ENCODE measurements at regions not wholly inside any gene's neighbourhood (a gene's known extent, or its start where the extent isn't known, plus 50 kb on each side); places are given as distances from the start of the nearest gene placed in this dataset.
A peak's percentile ranks its signal among the peaks of the same experiment; 100 is the strongest.

DNA sequence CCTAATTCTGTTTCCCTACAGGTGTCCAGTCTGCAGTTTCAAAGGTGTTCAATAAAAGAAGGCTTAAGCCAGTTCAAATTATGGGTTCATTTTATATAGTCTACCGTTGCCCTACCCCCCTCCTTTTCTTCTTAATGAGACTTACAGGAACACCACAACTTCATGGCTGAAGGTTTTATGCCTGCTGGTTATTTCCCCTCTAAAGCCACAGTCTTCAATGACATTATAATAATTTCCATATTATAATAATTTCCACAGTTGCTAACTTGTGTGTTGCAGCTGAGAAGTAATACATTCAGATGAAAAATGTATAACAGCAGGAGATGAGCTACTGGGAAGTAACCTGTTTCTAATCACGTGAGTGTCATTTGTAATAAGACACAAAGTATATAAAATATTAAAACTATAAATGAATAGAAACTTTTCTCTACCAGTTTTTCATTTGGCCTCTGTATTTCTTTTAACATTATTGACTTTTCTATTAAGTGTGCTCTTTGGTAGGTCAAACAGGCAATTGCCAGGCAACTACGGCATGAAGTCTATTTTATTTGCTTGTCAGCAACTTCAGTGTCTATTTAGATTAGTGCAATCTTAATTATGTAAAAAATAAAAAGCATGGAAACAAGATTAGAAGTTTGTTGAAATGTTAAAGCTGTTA, 120.5 kb upstream of the HMHB1 start:
- DNase-seq = no peak

DNA sequence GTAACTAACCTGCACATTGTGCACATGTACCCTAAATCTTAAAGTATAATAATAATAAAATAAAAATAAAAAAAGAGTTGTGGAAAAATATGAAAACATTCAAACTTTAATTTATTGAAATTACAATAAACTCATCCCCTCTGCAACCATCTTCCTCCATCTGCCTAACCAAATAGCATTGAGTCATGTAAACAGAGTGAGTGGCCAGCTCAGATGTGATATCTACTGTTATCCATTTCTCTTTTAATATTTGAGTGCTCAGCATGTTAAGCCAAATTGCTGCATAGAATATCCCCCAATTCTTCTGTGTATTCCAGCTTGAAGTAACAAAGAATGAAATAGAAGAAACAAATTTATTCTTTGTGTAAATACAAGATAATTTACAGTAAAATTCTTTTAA, 124.4 kb upstream of the HMHB1 start:
- DNase-seq = no peak

DNA sequence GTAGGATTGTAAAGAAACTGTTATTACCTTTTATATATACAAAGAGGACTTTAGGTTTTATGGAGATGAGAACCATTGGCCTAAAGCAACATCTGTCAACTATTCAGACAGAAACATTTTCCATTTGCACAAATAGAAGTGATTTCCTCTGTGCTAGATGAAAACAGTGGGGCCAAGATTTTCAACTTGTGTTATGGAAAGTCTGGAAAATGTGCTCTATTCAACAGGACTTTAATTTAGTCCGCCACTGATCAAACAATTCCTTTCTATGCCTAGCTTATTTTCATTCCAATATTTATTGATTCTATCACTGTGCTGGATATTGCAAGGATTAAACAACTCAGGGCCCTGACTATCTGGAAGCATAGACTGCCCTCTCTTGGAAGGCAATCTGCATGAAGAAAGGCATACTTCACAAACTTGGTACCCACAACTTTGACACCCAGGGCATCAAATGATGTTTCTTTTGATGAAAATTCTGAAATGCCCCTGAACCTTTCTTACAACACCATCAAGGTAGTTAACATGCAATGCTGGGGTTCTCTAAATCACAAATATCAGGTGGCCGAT, 126.6 kb upstream of the HMHB1 start:
- DNase-seq = peak; percentile 27 to 41 (median 29)

DNA sequence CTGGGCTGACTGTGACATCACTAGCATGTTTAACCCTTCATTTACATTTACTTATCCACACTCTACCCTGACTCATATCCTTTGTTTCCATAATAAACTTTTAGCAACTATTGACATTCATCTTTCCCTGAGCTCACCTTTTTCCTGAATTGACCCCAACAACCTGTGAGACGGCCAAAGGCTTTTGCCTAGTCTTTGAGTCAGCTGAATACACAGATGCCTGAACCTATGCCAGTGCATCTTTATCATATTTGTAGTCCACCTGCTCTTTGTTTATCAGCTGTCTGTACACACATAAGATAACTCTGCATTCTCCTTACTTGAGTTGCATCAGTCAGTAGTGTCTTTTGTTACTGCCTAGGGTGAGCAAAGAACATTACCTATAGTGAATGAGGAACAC, 128.5 kb upstream of the HMHB1 start:
- DNase-seq = no peak

DNA sequence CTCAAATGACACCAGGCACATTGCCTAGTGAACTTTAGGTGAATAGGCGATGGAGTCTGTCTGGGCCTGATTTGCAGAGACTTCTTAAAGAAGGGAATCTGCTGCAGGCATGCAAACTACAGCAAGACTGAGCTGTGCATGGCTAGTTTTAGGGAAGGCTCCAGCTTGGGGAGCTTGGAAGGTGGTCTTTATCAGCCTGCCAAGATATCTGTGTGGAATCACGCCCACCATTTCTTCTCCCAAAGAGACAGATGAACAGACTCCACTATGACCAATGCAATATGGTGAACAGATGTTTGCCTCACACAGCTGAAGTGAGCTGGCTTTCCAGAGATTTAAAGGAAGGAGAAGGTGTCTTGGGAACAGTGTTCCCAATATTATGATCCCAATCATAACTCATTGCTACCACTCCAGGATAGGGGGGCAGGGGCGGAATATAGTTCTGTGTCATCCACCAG, 129.0 kb upstream of the HMHB1 start:
- DNase-seq = no peak

DNA sequence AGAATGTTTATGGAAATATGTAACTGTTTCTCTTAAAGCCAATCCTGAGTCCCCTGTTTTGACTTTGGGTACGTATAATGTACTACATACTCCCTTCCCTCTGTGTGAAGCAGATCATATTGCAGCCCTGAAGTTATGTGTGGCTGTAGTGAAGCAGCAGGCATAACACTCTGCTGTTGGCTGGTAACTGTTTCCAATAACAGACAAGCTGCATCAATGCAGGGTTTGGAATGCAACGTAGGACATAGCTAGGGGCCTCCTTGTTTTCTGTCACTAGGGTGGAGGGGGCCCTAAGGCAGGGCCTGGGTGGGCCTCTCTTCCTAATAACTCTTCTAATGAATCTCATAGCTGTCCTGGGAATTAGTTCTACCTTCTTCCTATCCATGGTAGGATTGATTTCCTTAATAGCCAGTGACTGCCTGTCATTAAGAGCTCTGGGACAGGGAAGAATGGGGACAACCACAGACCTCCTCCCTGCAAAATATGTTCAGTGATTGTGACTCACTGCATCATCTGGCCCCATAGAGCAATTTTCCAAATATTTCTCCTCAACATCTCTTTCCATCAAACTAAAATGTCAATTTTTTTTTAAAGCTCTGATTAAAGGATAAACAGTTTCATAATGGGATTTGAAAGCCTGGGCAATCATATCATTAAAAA, 129.6 kb upstream of the HMHB1 start:
- no peak for DNase-seq

DNA sequence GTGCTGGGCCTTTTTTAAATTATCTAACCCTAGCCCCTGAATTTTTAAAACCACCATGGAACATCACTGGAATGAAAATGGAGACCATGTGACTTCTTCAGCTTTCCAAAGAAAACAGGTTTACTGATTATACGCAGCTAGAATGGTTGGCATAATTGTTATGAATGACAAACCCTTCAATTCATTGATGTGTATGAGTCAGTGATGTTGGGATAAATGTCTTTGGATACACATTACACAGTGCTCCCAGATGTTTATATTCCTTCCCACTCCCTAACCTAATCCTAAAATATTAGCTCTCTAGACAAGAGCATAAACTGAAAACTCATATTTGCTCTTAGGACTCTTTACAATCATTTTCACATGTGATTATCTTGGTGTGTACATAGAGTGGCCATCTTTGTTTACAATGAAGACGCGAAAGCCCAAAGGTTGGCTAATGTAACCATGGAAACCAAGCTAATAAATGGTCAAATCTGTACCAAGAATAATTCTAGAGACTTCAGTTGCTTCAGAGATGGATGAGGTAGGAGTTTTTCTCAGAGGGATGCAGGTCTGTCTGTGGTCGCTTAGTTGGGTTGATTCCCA, 131.2 kb upstream of the HMHB1 start:
- no peak for DNase-seq

DNA sequence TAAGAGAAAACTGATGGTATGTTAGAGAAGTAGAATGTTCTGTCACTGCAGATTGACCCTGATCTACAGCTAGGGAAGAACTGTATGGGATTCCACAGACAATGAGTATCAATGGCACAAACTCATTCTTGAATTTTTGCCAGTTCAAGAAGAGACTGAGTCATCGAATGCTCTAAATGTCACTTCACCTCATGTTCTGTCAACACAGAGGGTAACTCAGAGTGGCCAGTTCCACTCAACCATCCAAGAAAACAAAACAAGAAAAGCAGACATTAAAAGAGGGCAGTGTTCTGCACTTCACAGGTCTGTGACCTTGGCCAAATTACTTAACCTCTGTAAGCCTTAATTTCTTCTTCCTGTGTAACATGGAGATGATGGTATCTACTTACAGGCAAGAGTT, 132.2 kb upstream of the HMHB1 start:
- peak in 1 of 3 donors; percentile 16 for DNase-seq

DNA sequence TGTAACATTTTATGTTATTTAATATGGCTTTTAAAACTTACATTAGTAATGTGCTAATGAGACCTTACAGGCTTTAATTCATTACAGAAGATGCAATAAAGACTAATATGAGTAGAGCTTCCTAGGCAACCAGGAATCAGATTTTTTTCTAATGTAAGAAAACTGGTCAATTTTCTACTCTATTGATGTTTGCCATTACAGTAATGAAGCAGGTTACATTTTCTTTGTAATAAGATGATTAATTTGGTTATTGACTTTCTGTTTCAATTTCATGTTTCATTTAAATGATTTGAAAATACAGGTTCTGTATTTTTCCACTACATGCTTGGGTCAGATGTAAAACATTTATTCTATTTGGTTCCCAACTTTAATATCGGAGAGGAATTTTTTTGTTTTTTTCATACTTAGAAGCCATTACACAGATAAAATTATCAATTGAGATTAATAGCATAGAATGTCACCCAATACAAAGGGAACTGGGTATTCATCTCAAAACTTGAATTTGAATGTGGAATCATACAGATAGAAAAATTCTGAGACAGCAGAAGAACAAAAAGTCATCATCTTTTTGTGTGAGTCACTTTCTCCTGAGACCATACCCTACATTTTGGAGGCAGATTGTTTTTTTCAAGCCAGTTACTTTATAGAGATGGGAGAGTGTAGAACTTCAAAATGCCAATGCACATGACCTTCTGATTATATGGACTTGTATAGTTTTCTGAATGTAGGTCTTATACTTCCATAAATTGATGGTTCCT, 133.6 kb upstream of the HMHB1 start:
- DNase-seq = no peak

DNA sequence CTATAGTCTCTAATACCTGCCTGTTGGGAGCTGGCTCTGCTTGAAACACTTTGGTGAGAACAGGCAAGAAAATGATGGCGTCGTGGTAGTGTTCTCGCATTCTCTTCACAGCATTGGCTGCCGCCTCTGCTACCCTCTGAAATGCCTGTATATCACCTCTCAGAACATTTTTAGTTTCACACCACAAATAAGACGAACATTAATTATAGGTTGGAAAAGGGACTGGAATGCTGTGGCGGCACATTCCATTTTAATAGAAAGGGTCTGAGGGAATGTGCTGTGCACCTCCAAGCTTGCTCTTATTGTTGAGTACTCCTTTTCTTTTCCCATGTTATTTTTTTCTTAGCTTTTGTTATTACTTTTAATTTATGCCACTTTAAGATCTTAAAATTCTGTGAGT, 134.6 kb upstream of the HMHB1 start:
- DNase-seq = no peak

DNA sequence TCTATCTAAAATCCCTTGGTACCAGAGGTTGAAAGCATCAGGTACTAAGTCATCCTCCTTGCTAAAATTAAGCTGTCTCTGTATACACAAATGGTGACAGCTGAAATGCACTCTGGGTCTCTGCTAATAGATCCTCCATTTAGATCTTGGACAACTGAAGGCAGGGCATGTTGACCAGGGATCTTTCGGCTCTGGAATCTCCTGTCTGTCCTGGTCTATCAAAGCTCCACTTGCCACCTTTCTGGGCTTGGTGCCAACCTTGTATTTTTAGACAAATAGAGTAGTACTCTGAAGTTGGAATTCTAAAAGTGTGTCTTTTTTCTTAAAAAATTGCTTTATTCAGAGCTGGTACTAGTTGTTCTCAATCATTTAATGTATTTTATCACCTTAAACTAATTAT, 135.2 kb upstream of the HMHB1 start:
- DNase-seq = no peak

DNA sequence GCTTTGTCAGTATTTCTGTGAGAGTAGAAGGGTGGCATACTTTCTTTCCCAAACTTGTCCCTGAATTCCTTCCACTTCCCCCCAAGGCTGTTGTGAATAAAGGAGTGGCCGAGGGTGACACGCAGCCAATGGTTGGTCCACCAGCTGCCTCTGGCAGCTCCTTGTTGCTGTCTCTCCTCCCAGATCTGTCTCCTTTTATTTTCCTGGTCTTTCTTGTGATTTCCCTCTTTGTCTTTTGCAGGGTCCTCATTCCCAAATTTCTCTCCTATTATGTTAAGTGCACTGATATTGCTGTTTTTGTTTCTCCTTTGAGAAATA, 137.5 kb upstream of the HMHB1 start:
- no peak for DNase-seq

DNA sequence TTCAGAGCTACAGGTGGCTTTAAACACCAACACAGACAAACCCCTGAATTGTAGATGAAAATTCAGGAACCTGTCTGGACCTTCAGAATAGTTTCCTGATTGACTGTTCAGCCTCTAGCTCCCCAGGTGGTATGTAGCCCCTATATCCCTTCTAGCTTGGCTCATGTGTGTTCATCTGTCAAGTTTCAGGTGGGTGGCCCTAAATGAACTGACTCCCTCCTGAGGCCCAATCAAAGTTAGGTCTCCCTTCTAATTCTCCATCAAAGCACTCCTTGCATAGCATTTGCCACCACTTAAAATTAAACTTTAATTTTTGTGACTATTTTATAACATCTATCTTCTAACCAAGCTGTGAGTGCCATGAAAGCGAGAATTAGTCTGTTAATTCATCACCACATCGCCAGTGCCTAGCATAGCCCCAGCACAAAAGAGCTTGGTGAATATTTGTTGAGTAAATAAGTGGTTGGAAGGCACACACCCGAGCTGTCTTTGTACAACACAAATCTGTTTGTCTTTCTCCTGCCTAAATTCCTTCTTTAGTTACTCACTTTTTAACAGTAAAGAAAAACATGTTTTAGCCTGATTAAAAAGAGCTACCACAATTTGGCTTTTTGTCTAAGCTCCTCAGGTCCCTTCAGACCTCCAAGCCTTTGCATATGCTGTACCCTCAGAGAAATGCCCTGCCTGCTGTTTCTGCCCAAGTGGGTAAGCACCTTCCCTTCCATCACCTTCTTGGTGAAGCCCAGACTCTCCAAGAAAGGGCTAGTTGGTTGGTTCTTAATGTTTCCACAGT, 138.1 kb upstream of the HMHB1 start:
- no peak for DNase-seq

DNA sequence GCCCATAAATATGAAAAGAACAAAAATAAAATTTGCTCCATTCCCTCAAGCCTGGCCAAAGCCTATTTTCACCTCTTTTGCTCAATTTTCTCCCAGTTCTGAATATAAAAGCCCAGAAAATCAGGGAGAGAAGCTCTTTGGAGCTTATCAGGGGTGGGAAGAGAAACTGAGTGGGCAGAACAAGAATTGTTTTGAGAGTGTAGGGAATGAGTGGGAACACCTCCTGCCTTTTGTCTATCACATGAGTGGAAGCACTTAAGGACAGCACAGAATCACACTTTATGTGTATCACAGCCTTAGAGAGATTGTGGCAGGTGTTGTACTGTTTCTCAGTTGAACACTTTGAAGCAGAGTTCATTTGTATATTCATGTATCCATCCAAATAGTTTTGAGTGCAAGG, 139.2 kb upstream of the HMHB1 start:
- DNase-seq = no peak

DNA sequence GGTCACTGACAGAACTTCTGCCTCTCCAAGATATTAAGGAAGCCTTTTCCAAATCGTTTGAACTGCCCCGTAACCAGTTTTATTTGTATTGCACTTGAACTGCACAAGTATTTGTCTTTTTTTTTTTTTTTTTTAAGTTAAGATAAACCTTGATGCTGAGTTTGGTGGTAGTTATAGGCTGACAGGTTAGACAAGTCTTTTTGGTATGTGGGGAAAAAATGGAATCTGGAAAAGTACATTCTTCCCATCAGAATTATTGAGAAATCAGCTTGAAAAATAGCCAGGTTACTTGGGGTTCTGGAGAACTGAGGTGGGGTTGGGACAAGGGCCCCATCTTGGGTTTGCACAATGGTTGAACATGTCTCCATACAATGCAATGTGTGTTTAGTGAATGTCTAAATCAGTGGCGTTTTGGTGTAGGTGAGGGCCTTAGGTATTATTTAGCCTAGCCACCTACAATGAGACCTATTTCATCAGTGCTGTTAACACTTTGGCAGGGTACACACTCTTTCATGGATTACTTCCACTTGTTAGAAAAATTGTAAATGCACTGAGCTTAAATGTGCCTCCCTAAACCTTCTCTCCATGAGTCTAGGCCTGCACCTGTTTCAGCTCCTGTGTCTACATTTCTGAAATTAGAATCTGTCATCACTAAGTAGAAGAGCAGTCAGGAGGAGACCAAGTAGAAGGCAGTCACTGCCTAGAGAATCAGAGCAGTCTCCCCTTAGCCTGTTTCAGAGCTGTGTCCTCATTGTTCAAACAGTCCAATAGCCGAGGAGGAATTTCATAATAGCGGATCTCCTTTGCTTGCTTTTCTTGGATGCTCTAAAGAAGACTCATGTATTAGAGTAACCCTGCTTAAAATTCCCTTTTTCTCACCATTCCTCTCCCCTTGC, 140.0 kb upstream of the HMHB1 start:
- no peak for DNase-seq

DNA sequence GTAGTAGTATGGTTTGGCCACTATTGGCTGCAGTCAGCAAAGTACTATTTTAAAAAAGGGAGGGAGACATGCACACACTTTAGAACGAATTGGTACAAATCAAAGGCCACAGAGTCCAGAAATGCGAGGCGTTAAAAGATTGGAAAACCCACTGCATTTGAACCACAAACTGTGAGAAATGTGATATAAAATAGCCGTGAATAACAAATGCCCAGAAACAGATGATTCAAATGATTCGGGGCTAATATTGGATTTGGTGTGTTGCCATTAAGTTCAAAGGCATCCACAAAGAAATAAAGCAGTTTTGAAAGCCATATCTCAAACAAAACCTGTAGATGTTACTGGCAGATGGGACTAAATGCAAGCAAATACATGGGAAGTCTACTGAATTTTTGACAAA, 140.9 kb upstream of the HMHB1 start:
- DNase-seq = no peak

DNA sequence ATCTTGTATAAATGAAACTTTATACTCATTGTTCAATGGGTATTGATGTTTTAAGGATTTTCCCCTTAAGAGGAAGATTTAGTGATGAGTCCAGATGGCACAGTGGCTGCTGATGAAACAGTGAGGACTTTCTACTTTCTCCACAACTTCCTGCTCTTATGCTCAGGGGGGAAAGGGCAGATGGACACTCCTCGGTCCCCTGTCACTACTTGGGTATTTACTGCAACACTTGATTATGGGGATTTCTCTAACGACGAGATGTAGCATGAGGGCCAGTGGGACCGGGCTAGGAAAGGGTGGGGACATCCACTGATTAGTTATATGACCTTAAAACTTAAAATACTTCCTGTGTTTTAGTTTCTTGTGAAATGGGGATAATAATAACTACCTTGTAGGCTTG, 146.1 kb upstream of the HMHB1 start:
- peak in 1 of 3 donors; percentile 12 for DNase-seq

DNA sequence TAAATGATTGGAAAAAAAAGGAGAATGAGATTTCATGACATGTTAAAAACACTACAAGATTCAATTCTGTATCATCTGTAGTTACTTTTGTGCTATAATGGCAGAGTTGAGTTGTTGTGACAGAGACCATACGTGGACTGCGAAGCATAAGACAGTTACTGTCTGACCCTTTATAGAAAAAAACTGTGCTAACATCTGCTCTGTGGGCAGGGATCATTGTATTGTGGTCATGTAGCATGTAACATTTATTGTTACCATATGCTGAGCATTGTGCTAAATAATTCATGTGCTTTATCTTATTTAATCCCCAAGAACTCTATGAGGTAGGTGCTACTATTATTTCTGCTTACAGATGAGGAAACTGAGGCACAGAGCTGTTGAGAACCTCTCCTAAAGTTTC, 147.3 kb upstream of the HMHB1 start:
- DNase-seq = no peak

DNA sequence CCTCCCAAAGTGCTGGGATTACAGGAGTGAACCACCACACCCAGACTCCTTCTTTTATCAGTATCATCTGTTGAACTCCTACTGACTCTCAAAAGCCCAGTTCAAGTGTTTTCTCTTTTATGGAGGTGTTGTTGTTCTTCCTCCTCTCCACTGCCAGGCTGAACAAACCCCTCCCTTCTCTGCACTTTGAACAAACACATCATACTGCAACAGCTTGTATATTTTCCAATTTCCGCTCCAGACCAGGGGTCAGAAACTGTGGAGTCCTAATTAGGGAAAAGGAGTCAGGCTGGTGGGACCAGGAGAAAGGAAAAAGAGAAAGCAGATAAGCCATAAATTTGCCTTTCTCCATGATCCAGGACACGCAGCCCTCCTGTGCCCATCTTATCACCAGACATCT, 148.1 kb upstream of the HMHB1 start:
- DNase-seq = no peak

DNA sequence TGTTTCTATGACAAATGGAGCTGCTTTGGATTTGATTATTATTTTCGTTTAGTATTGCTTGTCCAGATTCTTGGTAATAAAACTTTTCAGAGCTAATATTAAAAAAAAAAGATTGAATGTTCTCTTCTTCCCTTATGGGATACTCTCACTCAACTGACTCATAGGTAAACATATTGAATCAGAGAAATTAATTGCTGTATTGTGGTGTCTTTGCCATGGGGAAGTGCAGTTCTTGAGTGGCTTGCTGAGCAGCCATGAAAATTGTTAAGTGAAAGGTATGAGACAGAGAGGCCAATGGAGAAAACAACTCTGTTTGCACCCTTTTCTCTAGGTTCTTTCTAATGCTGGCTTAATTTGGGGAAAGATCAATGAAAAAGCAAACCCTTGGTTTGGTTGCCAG, 149.9 kb upstream of the HMHB1 start:
- peak in 1 of 3 donors; percentile 22 for DNase-seq

DNA sequence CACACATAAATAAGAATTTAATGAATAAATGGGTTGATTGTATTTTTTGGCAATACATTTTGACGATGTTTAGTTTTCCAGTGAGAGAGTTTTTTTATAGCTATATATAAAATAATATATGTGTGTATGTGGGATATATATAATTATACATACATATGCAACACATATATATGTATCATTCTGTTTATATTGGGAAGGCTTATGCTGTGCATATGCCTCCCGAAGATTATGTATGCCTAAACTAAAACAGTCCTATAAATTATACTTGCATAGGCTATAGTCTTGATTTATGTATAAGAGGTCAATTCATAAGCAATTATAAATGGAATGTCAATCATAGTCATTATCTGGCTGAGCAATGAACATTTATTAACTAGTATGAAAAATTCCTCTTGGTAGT, 151.3 kb upstream of the HMHB1 start:
- no peak for DNase-seq
